ENCODE measurements at regions not wholly inside any gene's neighbourhood (a gene's known extent, or its start where the extent isn't known, plus 50 kb on each side); places are given as distances from the start of the nearest gene placed in this dataset.
"Not testable (repeated sequence)": the region's sequence is repeated elsewhere in the genome, so short reads cannot be mapped to it uniquely, and the experiment has no call there.

GRCh38 chr4:8976466-8977128 lies 105.0 kb upstream of the HMX1 start:
- DNase-seq (ENCODE audit: low read depth in 3 of 3) = not testable (repeated sequence)

- not testable (repeated sequence) for DNase-seq (ENCODE audit: low read depth in 3 of 3)
Measured at GRCh38 chr4:8972635-8973034, 101.0 kb upstream of the HMX1 start.

- DNase-seq (ENCODE audit: low read depth in 3 of 3) = not testable (repeated sequence)
Measured at GRCh38 chr4:8965896-8966295, 94.3 kb upstream of the HMX1 start.

- not testable (repeated sequence) for DNase-seq (ENCODE audit: low read depth in 3 of 3)
Measured at GRCh38 chr4:8964201-8964788, 92.7 kb upstream of the HMX1 start.

- DNase-seq (ENCODE audit: low read depth in 3 of 3) = not testable (repeated sequence)
Measured at GRCh38 chr4:8963533-8963932, 91.9 kb upstream of the HMX1 start.

- peak; percentile 27 to 61 (median 44) for DNase-seq (ENCODE audit: low read depth in 3 of 3)
Measured at GRCh38 chr4:8961343-8961742, 89.7 kb upstream of the HMX1 start.

- DNase-seq (ENCODE audit: low read depth in 3 of 3) = not testable (repeated sequence)
Measured at GRCh38 chr4:8959471-8959870, 87.8 kb upstream of the HMX1 start.

GRCh38 chr4:8954001-8954400 lies 82.4 kb upstream of the HMX1 start:
- not testable (repeated sequence) for DNase-seq (ENCODE audit: low read depth in 3 of 3)

- not testable (repeated sequence) for DNase-seq (ENCODE audit: low read depth in 3 of 3)
Measured at GRCh38 chr4:8952791-8953190, 81.2 kb upstream of the HMX1 start.

- DNase-seq (ENCODE audit: low read depth in 3 of 3) = not testable (repeated sequence)
Measured at GRCh38 chr4:8952109-8952508, 80.5 kb upstream of the HMX1 start.

- not testable (repeated sequence) for DNase-seq (ENCODE audit: low read depth in 3 of 3)
Measured at GRCh38 chr4:8945506-8945905, 73.9 kb upstream of the HMX1 start.

- not testable (repeated sequence) for DNase-seq (ENCODE audit: low read depth in 3 of 3)
Measured at GRCh38 chr4:8943367-8943766, 71.7 kb upstream of the HMX1 start.

GRCh38 chr4:8942088-8942487 lies 70.4 kb upstream of the HMX1 start:
- not testable (repeated sequence) for DNase-seq (ENCODE audit: low read depth in 3 of 3)

- not testable (repeated sequence) for DNase-seq (ENCODE audit: low read depth in 3 of 3)
Measured at GRCh38 chr4:8941492-8941805, 69.8 kb upstream of the HMX1 start.

- no peak for DNase-seq (ENCODE audit: low read depth in 3 of 3)
Measured at GRCh38 chr4:8940792-8941491, 69.3 kb upstream of the HMX1 start.

- DNase-seq (ENCODE audit: low read depth in 3 of 3) = no peak
Measured at GRCh38 chr4:8939840-8940742, 68.5 kb upstream of the HMX1 start.

GRCh38 chr4:8939160-8939839 lies 67.7 kb upstream of the HMX1 start:
- no peak for DNase-seq (ENCODE audit: low read depth in 3 of 3)

- DNase-seq (ENCODE audit: low read depth in 3 of 3) = no peak
Measured at GRCh38 chr4:8938623-8939022, 67.0 kb upstream of the HMX1 start.

- no peak for DNase-seq (ENCODE audit: low read depth in 3 of 3)
Measured at GRCh38 chr4:8938137-8938536, 66.5 kb upstream of the HMX1 start.

GRCh38 chr4:8932884-8933283 lies 61.2 kb upstream of the HMX1 start:
- no peak for DNase-seq (ENCODE audit: low read depth in 3 of 3)

- no peak for DNase-seq (ENCODE audit: low read depth in 3 of 3)
Measured at GRCh38 chr4:8928074-8928473, 56.4 kb upstream of the HMX1 start.

GRCh38 chr4:8922481-8922880 lies 50.8 kb upstream of the HMX1 start:
- DNase-seq (ENCODE audit: low read depth in 3 of 3) = no peak

Measured in stimulated activated CD4-positive, alpha-beta T cell treated with anti-CD3 and anti-CD28 coated beads, TNF-alpha, amount 100 ng/mL, for 48 hours (primary cell).